ENCODE measurements at regions not wholly inside any gene's neighbourhood (a gene's known extent, or its start where the extent isn't known, plus 50 kb on each side); places are given as distances from the start of the nearest gene placed in this dataset.
A peak's percentile ranks its signal among the peaks of the same experiment; 100 is the strongest.

- Histone ChIP-seq H4K91ac (ENCODE audit: low read depth, low read length) (no peak overlapping the region), H3K79me2 (ENCODE audit: control insufficient read depth, insufficient read depth, low read length, poor library complexity) (peaks cover 1% of the 10 kb centered on the region), H3K9ac (ENCODE audit: low read length) (no peak overlapping the region), H3K9me3 (ENCODE audit: insufficient read depth, low read depth, low read length) (no peaks in the 10 kb centered on the region), H3K79me1 (ENCODE audit: low read length) (no peaks in the 10 kb centered on the region), H2AFZ (ENCODE audit: insufficient read depth, low read length, poor library complexity) (no peak overlapping the region), H2AK5ac (ENCODE audit: low read length) (no peak overlapping the region), H3K23ac (ENCODE audit: low read length) (no peak overlapping the region), H2BK120ac (ENCODE audit: insufficient read depth, low read length, poor library complexity) (no peak overlapping the region), H3K27ac (ENCODE audit: low read depth, low read length) (no peak overlapping the region), H4K12ac (ENCODE audit: low read depth, low read length) (no peak overlapping the region), H4K8ac (ENCODE audit: low read depth, low read length) (no peak overlapping the region), H2BK5ac (ENCODE audit: low read depth, low read length, poor library complexity) (no peak overlapping the region), H3K18ac (ENCODE audit: low read length) (no peak overlapping the region), H3K14ac (ENCODE audit: low read length) (no peak overlapping the region), H3K36me3 (ENCODE audit: control insufficient read depth in 1 of 2, insufficient read depth in 2 of 2, low read length in 2 of 2) (no peaks in the 10 kb centered on the region), H3K4ac (ENCODE audit: low read depth, low read length) (no peak overlapping the region), H3K4me1 (ENCODE audit: control insufficient read depth in 1 of 2, insufficient read depth in 2 of 2, low read length in 2 of 2) (peaks cover 10% of the 10 kb centered on the region in 2 experiments), H3K27me3 (ENCODE audit: insufficient read depth, low read length) (no peaks in the 10 kb centered on the region), H3K4me2 (ENCODE audit: low read length) (no peak overlapping the region), H3K4me3 (ENCODE audit: low read depth, low read length) (no peak overlapping the region), H2BK12ac (ENCODE audit: low read length) (no peak overlapping the region)
- no peak for DNase-seq
- no CpG with 5 or more reads among the region's 1 CpG for WGBS (ENCODE audit: extremely low coverage, insufficient coverage, insufficient read length)
Measured at GRCh38 chr11:123361110-123361509, 69.0 kb upstream of the GRAMD1B start.

- Histone ChIP-seq H4K12ac (ENCODE audit: low read depth, low read length) (no peak overlapping the region), H4K8ac (ENCODE audit: low read depth, low read length) (no peak overlapping the region), H3K4me2 (ENCODE audit: low read length) (no peak overlapping the region), H3K36me3 (ENCODE audit: control insufficient read depth in 1 of 2, insufficient read depth in 2 of 2, low read length in 2 of 2) (no peaks in the 10 kb centered on the region), H3K18ac (ENCODE audit: low read length) (no peak overlapping the region), H3K14ac (ENCODE audit: low read length) (no peak overlapping the region), H3K4ac (ENCODE audit: low read depth, low read length) (no peak overlapping the region), H2AFZ (ENCODE audit: insufficient read depth, low read length, poor library complexity) (no peak overlapping the region), H4K91ac (ENCODE audit: low read depth, low read length) (no peak overlapping the region), H3K79me1 (ENCODE audit: low read length) (no peaks in the 10 kb centered on the region), H2AK5ac (ENCODE audit: low read length) (no peak overlapping the region), H2BK5ac (ENCODE audit: low read depth, low read length, poor library complexity) (no peak overlapping the region), H3K23ac (ENCODE audit: low read length) (no peak overlapping the region), H3K4me3 (ENCODE audit: low read depth, low read length) (no peak overlapping the region), H2BK12ac (ENCODE audit: low read length) (no peak overlapping the region), H3K4me1 (ENCODE audit: control insufficient read depth in 1 of 2, insufficient read depth in 2 of 2, low read length in 2 of 2) (peaks cover 10% of the 10 kb centered on the region in 2 experiments), H2BK120ac (ENCODE audit: insufficient read depth, low read length, poor library complexity) (no peak overlapping the region), H3K27ac (ENCODE audit: low read depth, low read length) (no peak overlapping the region), H3K27me3 (ENCODE audit: insufficient read depth, low read length) (no peaks in the 10 kb centered on the region), H3K9me3 (ENCODE audit: insufficient read depth, low read depth, low read length) (no peaks in the 10 kb centered on the region), H3K9ac (ENCODE audit: low read length) (no peak overlapping the region), H3K79me2 (ENCODE audit: control insufficient read depth, insufficient read depth, low read length, poor library complexity) (peaks cover 1% of the 10 kb centered on the region)
- DNase-seq = peak in 1 of 2 donors; percentile 12
- WGBS (ENCODE audit: extremely low coverage, insufficient coverage, insufficient read length) = no CpG with 5 or more reads among the region's 10 CpGs
Measured at GRCh38 chr11:123360267-123360936, 69.7 kb upstream of the GRAMD1B start.

- Histone ChIP-seq H2AK5ac (ENCODE audit: low read length) (no peak overlapping the region), H2BK120ac (ENCODE audit: insufficient read depth, low read length, poor library complexity) (no peak overlapping the region), H3K36me3 (ENCODE audit: control insufficient read depth in 1 of 2, insufficient read depth in 2 of 2, low read length in 2 of 2) (no peaks in the 10 kb centered on the region), H3K79me1 (ENCODE audit: low read length) (no peaks in the 10 kb centered on the region), H3K27me3 (ENCODE audit: insufficient read depth, low read length) (no peaks in the 10 kb centered on the region), H3K27ac (ENCODE audit: low read depth, low read length) (no peak overlapping the region), H3K79me2 (ENCODE audit: control insufficient read depth, insufficient read depth, low read length, poor library complexity) (peaks cover 1% of the 10 kb centered on the region), H3K4me2 (ENCODE audit: low read length) (peak overlapping the region; percentile 85), H3K9me3 (ENCODE audit: insufficient read depth, low read depth, low read length) (no peaks in the 10 kb centered on the region), H3K18ac (ENCODE audit: low read length) (no peak overlapping the region), H2BK12ac (ENCODE audit: low read length) (no peak overlapping the region), H4K91ac (ENCODE audit: low read depth, low read length) (no peak overlapping the region), H3K23ac (ENCODE audit: low read length) (no peak overlapping the region), H3K14ac (ENCODE audit: low read length) (peak overlapping the region; percentile 7), H4K8ac (ENCODE audit: low read depth, low read length) (peak overlapping the region; percentile 33), H3K4me3 (ENCODE audit: low read depth, low read length) (peak overlapping the region; percentile 66), H3K4ac (ENCODE audit: low read depth, low read length) (no peak overlapping the region), H2AFZ (ENCODE audit: insufficient read depth, low read length, poor library complexity) (peak overlapping the region; percentile 91), H2BK5ac (ENCODE audit: low read depth, low read length, poor library complexity) (no peak overlapping the region), H4K12ac (ENCODE audit: low read depth, low read length) (peak overlapping the region; percentile 19), H3K9ac (ENCODE audit: low read length) (no peak overlapping the region), H3K4me1 (ENCODE audit: control insufficient read depth in 1 of 2, insufficient read depth in 2 of 2, low read length in 2 of 2) (peaks cover 10% of the 10 kb centered on the region in 2 experiments)
- WGBS (ENCODE audit: extremely low coverage, insufficient coverage, insufficient read length) = no CpG with 5 or more reads among the region's 58 CpGs
- peak; percentile 25 to 52 for DNase-seq
Measured at GRCh38 chr11:123357990-123358827, 71.9 kb upstream of the GRAMD1B start.

DNA sequence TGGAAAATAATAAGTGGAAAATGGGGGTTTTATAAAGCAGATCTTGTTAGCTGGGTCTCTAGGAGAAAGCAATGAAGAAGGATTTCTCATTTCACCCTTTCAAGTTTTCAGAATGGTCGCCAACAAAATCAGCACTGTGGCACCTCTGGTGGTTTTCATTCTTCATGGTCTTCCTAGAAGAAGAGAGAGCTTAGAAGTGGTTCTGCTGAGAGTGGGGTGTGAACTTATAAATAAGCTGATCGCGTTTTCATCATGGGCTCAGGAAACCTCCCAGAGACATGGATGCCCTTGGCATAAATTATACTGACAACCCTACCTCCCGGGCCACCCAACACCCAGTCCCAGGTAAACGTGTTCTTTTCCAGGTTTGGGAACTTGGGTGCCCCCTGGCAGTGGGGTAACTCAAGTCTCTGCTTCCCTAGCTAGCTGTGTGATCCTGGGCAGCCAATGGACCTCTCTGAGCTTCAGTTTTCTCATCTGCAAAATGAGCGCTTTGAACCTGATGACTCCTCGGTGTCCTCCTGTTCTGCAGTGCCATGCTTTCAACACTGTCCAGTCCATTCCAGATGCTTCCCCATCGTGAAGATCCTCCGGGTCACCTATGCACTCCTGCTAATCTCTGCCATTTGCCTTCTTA, 72.6 kb upstream of the GRAMD1B start:
- H3K9me3 ChIP-seq (ENCODE audit: insufficient read depth, low read depth, low read length) = no peaks in the 10 kb centered on the region
- no peak for DNase-seq
- no peak overlapping the region for H3K23ac ChIP-seq (ENCODE audit: low read length)
- H4K91ac ChIP-seq (ENCODE audit: low read depth, low read length) = no peak overlapping the region
- no peak overlapping the region for H3K27ac ChIP-seq (ENCODE audit: low read depth, low read length)
- no peak overlapping the region for H3K4ac ChIP-seq (ENCODE audit: low read depth, low read length)
- H4K12ac ChIP-seq (ENCODE audit: low read depth, low read length) = no peak overlapping the region
- no peaks in the 10 kb centered on the region for H3K79me1 ChIP-seq (ENCODE audit: low read length)
- peaks cover 1% of the 10 kb centered on the region for H3K79me2 ChIP-seq (ENCODE audit: control insufficient read depth, insufficient read depth, low read length, poor library complexity)
- no peak overlapping the region for H2BK120ac ChIP-seq (ENCODE audit: insufficient read depth, low read length, poor library complexity)
- no peaks in the 10 kb centered on the region for H3K36me3 ChIP-seq (ENCODE audit: control insufficient read depth in 1 of 2, insufficient read depth in 2 of 2, low read length in 2 of 2)
- no peak overlapping the region for H3K14ac ChIP-seq (ENCODE audit: low read length)
- no peak overlapping the region for H2BK5ac ChIP-seq (ENCODE audit: low read depth, low read length, poor library complexity)
- H3K9ac ChIP-seq (ENCODE audit: low read length) = no peak overlapping the region
- peak overlapping the region; percentile 91 for H2AFZ ChIP-seq (ENCODE audit: insufficient read depth, low read length, poor library complexity)
- H2BK12ac ChIP-seq (ENCODE audit: low read length) = no peak overlapping the region
- WGBS (ENCODE audit: extremely low coverage, insufficient coverage, insufficient read length) = no CpG with 5 or more reads among the region's 9 CpGs
- no peak overlapping the region for H3K4me3 ChIP-seq (ENCODE audit: low read depth, low read length)
- no peak overlapping the region for H3K18ac ChIP-seq (ENCODE audit: low read length)
- H4K8ac ChIP-seq (ENCODE audit: low read depth, low read length) = no peak overlapping the region
- peaks cover 10% of the 10 kb centered on the region in 2 experiments for H3K4me1 ChIP-seq (ENCODE audit: control insufficient read depth in 1 of 2, insufficient read depth in 2 of 2, low read length in 2 of 2)
- H2AK5ac ChIP-seq (ENCODE audit: low read length) = no peak overlapping the region
- H3K4me2 ChIP-seq (ENCODE audit: low read length) = peak overlapping the region; percentile 85
- H3K27me3 ChIP-seq (ENCODE audit: insufficient read depth, low read length) = no peaks in the 10 kb centered on the region
